ENCODE measurements at regions not wholly inside any gene's neighbourhood (a gene's known extent, or its start where the extent isn't known, plus 50 kb on each side); places are given as distances from the start of the nearest gene placed in this dataset.

DNA sequence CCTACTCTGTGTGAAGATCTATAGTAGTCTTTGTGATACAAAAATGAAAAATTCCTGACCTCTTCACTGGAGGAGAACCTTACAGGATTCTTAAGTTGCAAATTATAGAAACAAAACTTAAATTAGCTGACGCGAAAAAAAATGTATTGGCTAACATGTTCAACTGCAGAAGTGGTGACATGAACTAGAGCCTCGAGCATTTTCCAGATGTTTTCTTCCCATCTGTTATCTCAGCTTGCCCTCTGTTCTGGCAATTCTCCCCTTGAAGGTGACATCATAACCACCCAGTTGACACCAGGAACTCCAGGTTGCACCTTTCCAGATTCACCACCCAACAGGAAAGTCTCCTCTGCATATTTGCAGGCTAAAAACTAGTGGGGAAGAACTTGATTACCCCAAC is 222.4 kb downstream of the KDR start:
- Histone ChIP-seq H3K4me3 (replicated peaks in 1 of 2; ENCODE audit: low read depth in 1 of 2, low read length in 2 of 2) (no peak overlapping the region), H3K79me2 (ENCODE audit: insufficient read depth, low read length) (no peaks in the 10 kb centered on the region), H3K4me1 (ENCODE audit: control insufficient read depth in 1 of 2, insufficient read depth in 2 of 2, low read length in 2 of 2) (peaks cover 13 to 16% of the 10 kb centered on the region in 2 experiments; a peak in 3 of 4 replicates), H3K9me3 (ENCODE audit: control insufficient read depth in 1 of 2, insufficient read depth in 1 of 2, low read depth in 1 of 2, low read length in 2 of 2) (no peaks in the 10 kb centered on the region), H3K27ac (ENCODE audit: low read depth, low read length) (no peak overlapping the region), H4K20me1 (ENCODE audit: insufficient read depth) (no peaks in the 10 kb centered on the region), H3K27me3 (ENCODE audit: insufficient read depth, low read length) (no peaks in the 10 kb centered on the region), H3K9me2 (ENCODE audit: insufficient read depth) (no peaks in the 10 kb centered on the region), H2AFZ (ENCODE audit: low read depth, low read length, poor library complexity, severe bottlenecking) (no peak overlapping the region), H3K4me2 (ENCODE audit: low read length) (no peak overlapping the region), H3K9ac (ENCODE audit: low read length) (no peak overlapping the region), H3K36me3 (ENCODE audit: control insufficient read depth in 1 of 2, insufficient read depth in 2 of 2, low read length in 2 of 2) (no peaks in the 10 kb centered on the region)
- RAD21 ChIA-PET (ENCODE audit: low non-redundant PET in 1 of 2, low total read pairs in 2 of 2, uncharacterized antibody in 2 of 2, unreplicated experiment in 2 of 2) = no interaction called here
- DNase-seq (ENCODE audit: low read depth, low spot score) = no peak
- POLR2A ChIA-PET = no interaction called here
- TF ChIP-seq EZH2 (IDR thresholded peaks at IDR 0.05) = no peak
- no peak for TF ChIP-seq ELF1 (IDR thresholded peaks at IDR 0.05; ENCODE audit: borderline replicate concordance, low read depth)
- TF ChIP-seq, protein P1, sequence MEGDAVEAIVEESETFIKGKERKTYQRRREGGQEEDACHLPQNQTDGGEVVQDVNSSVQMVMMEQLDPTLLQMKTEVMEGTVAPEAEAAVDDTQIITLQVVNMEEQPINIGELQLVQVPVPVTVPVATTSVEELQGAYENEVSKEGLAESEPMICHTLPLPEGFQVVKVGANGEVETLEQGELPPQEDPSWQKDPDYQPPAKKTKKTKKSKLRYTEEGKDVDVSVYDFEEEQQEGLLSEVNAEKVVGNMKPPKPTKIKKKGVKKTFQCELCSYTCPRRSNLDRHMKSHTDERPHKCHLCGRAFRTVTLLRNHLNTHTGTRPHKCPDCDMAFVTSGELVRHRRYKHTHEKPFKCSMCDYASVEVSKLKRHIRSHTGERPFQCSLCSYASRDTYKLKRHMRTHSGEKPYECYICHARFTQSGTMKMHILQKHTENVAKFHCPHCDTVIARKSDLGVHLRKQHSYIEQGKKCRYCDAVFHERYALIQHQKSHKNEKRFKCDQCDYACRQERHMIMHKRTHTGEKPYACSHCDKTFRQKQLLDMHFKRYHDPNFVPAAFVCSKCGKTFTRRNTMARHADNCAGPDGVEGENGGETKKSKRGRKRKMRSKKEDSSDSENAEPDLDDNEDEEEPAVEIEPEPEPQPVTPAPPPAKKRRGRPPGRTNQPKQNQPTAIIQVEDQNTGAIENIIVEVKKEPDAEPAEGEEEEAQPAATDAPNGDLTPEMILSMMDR (IDR thresholded peaks at IDR 0.05 in 2 of 3, conservative IDR thresholded peaks at IDR 0.05 in 1 of 3; ENCODE audit: borderline replicate concordance in 1 of 3, insufficient read depth in 1 of 3, low read depth in 2 of 3, low read length in 2 of 3) = no peak
- TF ChIP-seq POLR2AphosphoS5 (IDR thresholded peaks at IDR 0.05; ENCODE audit: low read depth, low read length) = no peak
- TF ChIP-seq EGR1 (IDR thresholded peaks at IDR 0.05; ENCODE audit: low read depth) = no peak
- TF ChIP-seq, protein P2, sequence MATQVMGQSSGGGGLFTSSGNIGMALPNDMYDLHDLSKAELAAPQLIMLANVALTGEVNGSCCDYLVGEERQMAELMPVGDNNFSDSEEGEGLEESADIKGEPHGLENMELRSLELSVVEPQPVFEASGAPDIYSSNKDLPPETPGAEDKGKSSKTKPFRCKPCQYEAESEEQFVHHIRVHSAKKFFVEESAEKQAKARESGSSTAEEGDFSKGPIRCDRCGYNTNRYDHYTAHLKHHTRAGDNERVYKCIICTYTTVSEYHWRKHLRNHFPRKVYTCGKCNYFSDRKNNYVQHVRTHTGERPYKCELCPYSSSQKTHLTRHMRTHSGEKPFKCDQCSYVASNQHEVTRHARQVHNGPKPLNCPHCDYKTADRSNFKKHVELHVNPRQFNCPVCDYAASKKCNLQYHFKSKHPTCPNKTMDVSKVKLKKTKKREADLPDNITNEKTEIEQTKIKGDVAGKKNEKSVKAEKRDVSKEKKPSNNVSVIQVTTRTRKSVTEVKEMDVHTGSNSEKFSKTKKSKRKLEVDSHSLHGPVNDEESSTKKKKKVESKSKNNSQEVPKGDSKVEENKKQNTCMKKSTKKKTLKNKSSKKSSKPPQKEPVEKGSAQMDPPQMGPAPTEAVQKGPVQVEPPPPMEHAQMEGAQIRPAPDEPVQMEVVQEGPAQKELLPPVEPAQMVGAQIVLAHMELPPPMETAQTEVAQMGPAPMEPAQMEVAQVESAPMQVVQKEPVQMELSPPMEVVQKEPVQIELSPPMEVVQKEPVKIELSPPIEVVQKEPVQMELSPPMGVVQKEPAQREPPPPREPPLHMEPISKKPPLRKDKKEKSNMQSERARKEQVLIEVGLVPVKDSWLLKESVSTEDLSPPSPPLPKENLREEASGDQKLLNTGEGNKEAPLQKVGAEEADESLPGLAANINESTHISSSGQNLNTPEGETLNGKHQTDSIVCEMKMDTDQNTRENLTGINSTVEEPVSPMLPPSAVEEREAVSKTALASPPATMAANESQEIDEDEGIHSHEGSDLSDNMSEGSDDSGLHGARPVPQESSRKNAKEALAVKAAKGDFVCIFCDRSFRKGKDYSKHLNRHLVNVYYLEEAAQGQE (IDR thresholded peaks at IDR 0.05; ENCODE audit: low read depth) = no peak
- no peak for TF ChIP-seq ZNF274 (IDR thresholded peaks at IDR 0.05; ENCODE audit: low read depth, low read length)
- no peak for TF ChIP-seq YY1 (IDR thresholded peaks at IDR 0.05; ENCODE audit: extremely low read depth, insufficient replicate concordance, low read depth, low read length)
- TF ChIP-seq JUND (IDR thresholded peaks at IDR 0.05) = no peak
- TF ChIP-seq SRF (IDR thresholded peaks at IDR 0.05; ENCODE audit: low read depth) = no peak
- no peak for TF ChIP-seq RAD21 (IDR thresholded peaks at IDR 0.05; ENCODE audit: low read depth)
- no peak for TF ChIP-seq CEBPB (IDR thresholded peaks at IDR 0.05; ENCODE audit: low read depth)
- no peak for TF ChIP-seq FOSL1 (IDR thresholded peaks at IDR 0.05; ENCODE audit: low read depth)
- intact Hi-C loops (cut with micrococcal nuclease) = no loop called here
- ATAC-seq = no peak
- no TSS peak for BruUV-seq (replicated peaks)
- CTCF ChIA-PET = no interaction called here
